Sigmoid colon (tissue), 3 donors: ENCODE measurements at regions not wholly inside any gene's neighbourhood (a gene's known extent, or its start where the extent isn't known, plus 50 kb on each side); places are given as distances from the start of the nearest gene placed in this dataset.

Source experiments
- CTCF ChIP-seq, 4 experiments: fragments of 450-650 bp in 3 of 4; fragments of 200-600 bp in 1 of 4; IDR thresholded peaks; one replicate each; pipeline ENCODE4 v1.5.1; 2016 to 2019; ENCODE audit warnings: antibody characterized with exemption in 4 of 4, mild to moderate bottlenecking in 3 of 4, moderate library complexity in 2 of 4
- POLR2A ChIP-seq, 2 donors: fragments of 450-650 bp; IDR thresholded peaks; one replicate each; pipeline ENCODE4 v1.6.1; 2016; ENCODE audit warnings: antibody characterized with exemption in 2 of 2, mild to moderate bottlenecking in 2 of 2, moderate library complexity in 2 of 2

- no peak for TF ChIP-seq POLR2A (IDR thresholded peaks at IDR 0.05)
- TF ChIP-seq CTCF (IDR thresholded peaks at IDR 0.05) = no peak
Observed at GRCh38 chr3:65030014-65030627, 342.3 kb upstream of the ADAMTS9 start.
